Lung (tissue), 11 donors: ENCODE measurements at regions not wholly inside any gene's neighbourhood (a gene's known extent, or its start where the extent isn't known, plus 50 kb on each side); places are given as distances from the start of the nearest gene placed in this dataset.
"Not testable (repeated sequence)": the region's sequence is repeated elsewhere in the genome, so short reads cannot be mapped to it uniquely, and the experiment has no call there.

Experiments
- ATAC-seq: fragments of 200-7000 bp; cut with Tn5 transposase; one replicate; pipeline ENCODE4 v1.9.1; 2020; ENCODE audit warnings: moderate number of reproducible peaks; ENCODE audit not compliant: insufficient read depth, low FRiP score
- DNase-seq, 3 donors: peaks; one replicate each; pipeline ENCODE4 v3.0.0-alpha.2; 2013 to 2017
- H3K27ac ChIP-seq, 2 donors: one replicate each; pipeline ENCODE4 v1.5.1; 2013; ENCODE audit warnings: mild to moderate bottlenecking in 2 of 2, moderate library complexity in 2 of 2, control low read depth in 1 of 2, inconsistent platforms in 1 of 2, low read depth in 1 of 2, low read length in 1 of 2
- H3K27me3 ChIP-seq, 3 donors: one replicate each; pipeline ENCODE4 v1.5.1; 2013; ENCODE audit warnings: low read length in 2 of 3; ENCODE audit not compliant: control insufficient read depth in 3 of 3, insufficient read depth in 3 of 3
- H3K36me3 ChIP-seq, 4 donors: one replicate each; pipeline ENCODE4 v1.5.1; 2013; ENCODE audit warnings: low read length in 4 of 4, mild to moderate bottlenecking in 1 of 4, moderate library complexity in 1 of 4; ENCODE audit not compliant: control insufficient read depth in 4 of 4, insufficient read depth in 4 of 4
- H3K4me1 ChIP-seq, 5 donors: one replicate each; pipeline ENCODE4 v1.5.1; 2013; ENCODE audit warnings: low read length in 5 of 5, mild to moderate bottlenecking in 2 of 5, moderate library complexity in 1 of 5; ENCODE audit not compliant: control insufficient read depth in 5 of 5, insufficient read depth in 5 of 5
- H3K4me3 ChIP-seq: one replicate; pipeline ENCODE4 v1.5.1; 2013; ENCODE audit warnings: mild to moderate bottlenecking, control low read depth, moderate library complexity
- H3K9ac ChIP-seq, 2 donors: one replicate each; pipeline ENCODE4 v1.5.1; 2013; ENCODE audit warnings: low read length in 2 of 2, control low read depth in 1 of 2; ENCODE audit not compliant: insufficient read depth in 1 of 2
- H3K9me3 ChIP-seq, 4 donors: one replicate each; pipeline ENCODE4 v1.5.1; 2013; ENCODE audit warnings: low read length in 3 of 4, mild to moderate bottlenecking in 1 of 4, moderate library complexity in 1 of 4; ENCODE audit not compliant: control insufficient read depth in 4 of 4, insufficient read depth in 3 of 4
- CTCF ChIP-seq: IDR thresholded peaks from 2 replicates; pipeline ENCODE4 v1.5.1; 2012; ENCODE audit warnings: mild to moderate bottlenecking; ENCODE audit errors: control extremely low read depth, extremely low read depth
- WGBS, 2 donors: extraction: QIAGEN DNeasy Blood & Tissue Kit; methylation state at CpG; one replicate each; pipeline ENCODE4 v1.1.7; 2013; 5-methylcytosine and 5-hydroxymethylcytosine counted together
- donor health status: control.
- donor health status: control.
- donor health status: Bipolar disorder and iron deficiency.
- donor health status: healthy.
- donor health status: DM: yes; HTN: yes; CAD: no.

- no peak overlapping the region for H3K4me3 ChIP-seq
- no peaks in the 10 kb centered on the region for H3K4me1 ChIP-seq
- H3K27ac ChIP-seq, result no peak overlapping the region
- H3K36me3 ChIP-seq, result no peaks in the 10 kb centered on the region
- no peak for DNase-seq
- peaks cover 4 to 10% (median 9%) of the 10 kb centered on the region in 3 donors for H3K27me3 ChIP-seq
- TF ChIP-seq CTCF, result no peak
- no peak overlapping the region for H3K9ac ChIP-seq
- WGBS, 2 donors, result 39 to 67% methylated on average over 1 of the region's 1 CpG
- H3K9me3 ChIP-seq, result no peaks in the 10 kb centered on the region
- ATAC-seq, result no peak
Measured at GRCh38 chrX:93419642-93420041, 253.7 kb downstream of the NAP1L3 start.

DNA sequence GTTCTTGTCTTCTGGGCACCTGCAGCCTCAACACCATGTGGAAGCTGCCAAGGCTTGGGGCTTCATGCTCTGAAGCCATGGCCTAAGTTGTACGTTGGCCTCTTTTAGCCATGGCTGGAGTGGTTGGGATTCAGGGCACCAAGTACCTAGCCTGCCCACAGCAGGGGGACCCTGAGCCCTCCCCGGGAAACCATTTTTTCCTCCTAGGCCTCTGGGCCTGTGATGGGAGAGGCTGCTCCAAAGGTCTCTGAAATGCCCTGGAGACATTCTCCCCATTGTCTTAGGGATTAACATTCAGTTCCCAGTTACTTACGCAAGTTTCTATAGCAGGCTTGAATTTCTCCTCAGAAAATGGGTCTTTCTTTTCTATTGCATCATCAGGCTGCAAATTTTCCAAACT, 269.3 kb downstream of the NAP1L3 start:
- no peak for TF ChIP-seq CTCF
- 90 to 98% methylated on average over 3 of the region's 3 CpGs for WGBS, 2 donors
- ATAC-seq (no peak), DNase-seq (no peak)
- H3K36me3 ChIP-seq, result no peaks in the 10 kb centered on the region
- no peak overlapping the region for H3K27ac ChIP-seq
- H3K4me3 ChIP-seq, result no peak overlapping the region
- no peak overlapping the region for H3K9ac ChIP-seq
- H3K9me3 ChIP-seq, result peaks cover 0 to 10% (median 2%) of the 10 kb centered on the region in 4 donors
- peaks cover 0 to 9% (median under 1%) of the 10 kb centered on the region in 3 donors for H3K27me3 ChIP-seq
- H3K4me1 ChIP-seq, result no peaks in the 10 kb centered on the region

- no peak overlapping the region for H3K4me3 ChIP-seq
- H3K36me3 ChIP-seq, result no peaks in the 10 kb centered on the region
- no peak overlapping the region for H3K27ac ChIP-seq
- DNase-seq (no peak), ATAC-seq (no peak)
- H3K27me3 ChIP-seq, result peaks cover 0 to 3% (median 0%) of the 10 kb centered on the region in 3 donors
- WGBS, 2 donors, result 59 to 79% methylated on average over 7 of the region's 7 CpGs
- no peak overlapping the region for H3K9ac ChIP-seq
- no peak for TF ChIP-seq CTCF
- no peaks in the 10 kb centered on the region for H3K9me3 ChIP-seq
- no peaks in the 10 kb centered on the region for H3K4me1 ChIP-seq
Measured at GRCh38 chrX:93354651-93355050, 318.7 kb downstream of the NAP1L3 start.

DNA sequence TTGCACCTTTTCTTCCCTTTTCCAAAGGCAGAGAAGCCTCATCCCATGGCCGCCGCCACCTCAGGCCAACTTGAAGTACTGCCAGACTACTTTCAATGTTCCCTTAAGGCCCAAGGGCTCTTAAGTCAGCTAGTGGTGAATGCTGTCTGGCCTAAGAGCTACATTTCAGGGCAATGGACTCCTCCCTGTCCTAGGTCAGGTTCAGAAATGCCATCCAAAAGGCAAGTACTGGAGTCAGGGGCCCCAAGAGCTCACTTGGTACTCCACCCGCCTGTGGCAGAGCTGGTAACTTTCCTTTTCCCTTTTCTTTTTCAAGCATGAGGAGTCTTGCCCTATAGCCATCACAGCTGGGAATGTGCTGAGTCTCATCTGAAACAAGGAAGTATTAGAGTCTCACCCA, 327.1 kb downstream of the NAP1L3 start:
- Histone ChIP-seq H3K4me1 (no peaks in the 10 kb centered on the region), H3K27me3 (peaks cover 0 to 3% (median 3%) of the 10 kb centered on the region in 3 donors), H3K4me3 (no peak overlapping the region), H3K9me3 (no peaks in the 10 kb centered on the region), H3K9ac (no peak overlapping the region), H3K27ac (no peak overlapping the region), H3K36me3 (no peaks in the 10 kb centered on the region)
- 46 to 86% methylated on average over 2 to 3 of the region's 3 CpGs for WGBS, 2 donors
- DNase-seq, result no peak
- no peak for TF ChIP-seq CTCF
- ATAC-seq, result no peak

- not testable (repeated sequence) for DNase-seq, ATAC-seq, H3K4me1 ChIP-seq, H3K27me3 ChIP-seq, H3K9me3 ChIP-seq, H3K4me3 ChIP-seq, H3K27ac ChIP-seq, H3K9ac ChIP-seq, H3K36me3 ChIP-seq
- WGBS, 2 donors, result 83 to 88% methylated on average over 2 of the region's 2 CpGs
Measured at GRCh38 chrX:93344287-93344686, 329.1 kb downstream of the NAP1L3 start.
